IPS-NIHi7 (cell line): ENCODE measurements at regions not wholly inside any gene's neighbourhood (a gene's known extent, or its start where the extent isn't known, plus 50 kb on each side); places are given as distances from the start of the nearest gene placed in this dataset.

ENCODE experiments used
- DNase-seq: peaks from one replicate; pipeline ENCODE4 v3.0.0; 2012; ENCODE audit warnings: mixed read lengths; ENCODE audit errors: extremely low spot score

- no peak for DNase-seq
Measured at GRCh38 chr21:36532769-36533467, 53.0 kb upstream of the CLDN14 start.

DNA sequence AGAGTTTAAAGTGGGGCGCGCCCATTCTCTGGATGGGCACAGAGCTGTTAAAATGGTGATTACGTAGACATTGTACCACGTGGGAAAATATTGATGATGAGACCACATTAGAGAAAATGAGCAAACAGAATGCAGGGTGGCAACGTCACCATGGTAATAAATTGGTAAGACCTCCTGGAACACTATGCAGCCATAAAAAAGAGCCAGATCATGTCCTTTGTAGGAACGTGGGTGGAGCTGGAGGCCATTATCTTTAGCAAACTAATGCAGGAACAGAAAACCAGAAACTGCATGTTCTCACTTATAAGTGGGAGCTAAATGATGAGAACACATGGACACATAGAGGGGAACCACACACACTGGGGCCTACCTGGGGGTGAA lies 53.5 kb upstream of the CLDN14 start:
- no peak for DNase-seq

GRCh38 chr21:36534656-36535055 lies 54.7 kb upstream of the CLDN14 start:
- no peak for DNase-seq

DNA sequence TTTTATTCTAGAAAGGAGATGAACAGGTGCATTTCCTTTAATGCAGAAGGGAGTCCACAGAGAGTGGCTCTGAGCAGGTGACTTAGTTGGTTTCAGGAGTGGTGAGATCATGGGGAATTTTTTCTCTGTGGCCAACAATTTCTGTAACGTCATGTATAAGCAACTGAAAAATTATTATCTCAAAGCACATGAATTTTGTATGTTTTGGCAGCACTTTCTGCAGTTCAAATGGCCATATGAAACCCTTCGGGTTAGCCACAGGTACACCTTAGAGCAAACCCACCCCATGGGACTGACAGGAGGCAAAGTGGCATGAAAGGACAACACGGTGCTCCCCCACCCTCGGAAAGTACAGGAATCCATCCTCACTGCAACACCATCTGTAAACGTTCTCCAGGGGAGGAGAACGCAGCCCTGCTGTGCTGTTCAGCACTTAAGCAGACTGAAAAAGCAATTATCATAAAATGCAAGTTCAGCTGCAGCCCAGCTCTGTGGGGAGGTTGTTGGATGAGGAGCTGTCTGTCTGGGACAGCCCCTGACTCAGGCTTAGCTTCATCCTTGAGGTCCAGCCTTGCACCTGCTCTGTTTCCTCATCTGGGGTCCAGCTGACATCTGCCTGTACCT lies 55.8 kb upstream of the CLDN14 start:
- no peak for DNase-seq

DNA sequence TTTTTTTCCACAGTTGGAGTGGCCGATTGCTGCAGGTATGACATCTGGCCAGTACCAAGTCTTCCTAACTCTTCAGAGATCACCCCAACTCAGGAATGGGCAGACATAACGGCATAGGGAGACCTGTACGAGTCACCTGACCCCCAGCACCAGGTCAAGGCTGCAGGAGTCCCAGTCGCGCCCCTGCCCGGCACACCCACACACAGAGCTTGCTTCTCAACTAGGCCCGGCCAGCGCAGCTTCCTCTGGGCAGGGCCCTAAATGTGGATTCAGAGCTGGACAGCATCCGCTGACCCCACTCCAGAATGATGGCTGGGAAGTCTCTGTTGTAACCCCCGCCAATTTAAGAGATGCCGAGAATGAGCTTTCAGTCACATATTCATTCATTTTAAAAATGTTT lies 58.8 kb upstream of the CLDN14 start:
- no peak for DNase-seq

- DNase-seq, result no peak
Measured at GRCh38 chr21:36539434-36540150, 59.7 kb upstream of the CLDN14 start.

DNA sequence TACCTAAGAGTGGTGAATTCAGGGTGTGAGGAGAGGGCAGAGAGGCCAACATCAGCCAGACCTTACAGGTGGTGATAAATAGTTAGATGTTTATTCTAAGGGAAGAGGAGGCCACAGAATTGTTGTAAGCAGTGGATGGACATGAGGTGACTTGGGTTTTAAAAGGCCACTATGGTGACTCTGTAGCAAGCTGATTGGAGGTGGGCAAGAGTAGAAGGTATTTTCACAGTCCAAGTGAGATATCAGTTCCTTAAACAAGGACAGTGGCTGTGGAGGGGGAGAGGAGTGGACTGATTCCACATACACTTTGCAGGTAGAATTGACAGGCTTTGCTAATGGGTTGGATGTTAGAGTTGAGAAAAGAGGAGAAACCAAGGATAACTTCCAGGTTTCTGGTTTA lies 60.8 kb upstream of the CLDN14 start:
- no peak for DNase-seq

DNA sequence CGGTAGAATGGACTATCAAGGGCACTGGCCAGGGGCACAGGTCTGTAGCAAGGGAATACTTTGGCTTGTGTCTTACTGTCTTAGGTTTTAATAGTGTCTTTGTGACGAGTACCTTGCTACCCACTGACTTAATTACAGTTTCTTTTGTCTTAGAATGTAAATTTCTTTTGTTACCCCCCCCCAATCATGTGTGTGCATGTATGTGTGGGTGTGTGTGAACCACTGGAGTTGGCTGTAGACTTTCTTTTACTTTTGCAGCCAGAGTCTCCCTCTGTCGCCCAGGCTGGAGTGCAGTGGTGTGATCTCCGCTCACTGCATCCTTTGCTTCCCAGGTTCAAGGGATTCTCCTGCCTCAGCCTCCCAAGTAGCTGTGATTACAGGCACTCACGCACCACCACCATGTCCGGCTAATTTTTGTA lies 61.8 kb upstream of the CLDN14 start:
- no peak for DNase-seq

- DNase-seq, result peak; percentile 75
Measured at GRCh38 chr21:36542312-36543101, 62.6 kb upstream of the CLDN14 start.

DNA sequence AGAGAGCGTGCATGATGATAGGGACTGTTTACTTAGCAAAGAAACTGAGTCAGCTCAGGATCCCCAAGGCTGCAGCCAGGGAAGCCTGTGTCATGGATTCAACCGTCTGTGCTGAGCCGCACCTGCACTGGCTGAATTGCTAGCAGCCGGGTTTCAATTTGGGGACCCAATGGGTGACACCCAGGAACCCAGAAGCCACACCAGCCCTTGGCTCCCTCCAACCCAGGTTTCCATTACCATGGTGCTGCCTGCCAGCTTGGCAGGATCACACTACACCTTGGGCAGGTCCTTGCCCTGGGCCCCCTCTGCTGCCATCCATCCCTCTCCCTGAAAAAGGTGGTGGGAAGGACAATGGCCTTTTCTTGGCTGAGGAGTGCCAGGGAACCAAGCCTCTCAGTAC lies 64.0 kb upstream of the CLDN14 start:
- DNase-seq, result no peak

DNA sequence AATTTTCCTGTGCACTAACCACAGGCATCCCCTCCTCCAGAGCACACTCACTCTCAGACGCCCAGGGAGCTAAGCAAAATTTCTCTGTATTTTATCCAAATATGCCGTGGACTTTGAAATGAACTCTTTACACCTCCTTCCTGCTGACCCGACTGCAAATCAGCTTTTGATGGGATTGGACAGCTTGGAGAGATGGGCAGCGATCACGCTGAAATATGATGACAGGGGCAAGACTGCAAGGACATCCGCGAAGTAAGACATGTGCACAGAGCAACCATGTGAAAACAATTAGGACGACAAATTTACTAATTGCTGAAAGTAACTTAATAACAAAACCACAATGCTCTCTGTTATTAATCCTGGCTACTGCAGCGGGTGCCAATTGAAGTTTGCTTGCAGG lies 64.6 kb upstream of the CLDN14 start:
- no peak for DNase-seq

GRCh38 chr21:36545776-36546511 lies 66.0 kb upstream of the CLDN14 start:
- DNase-seq, result no peak

GRCh38 chr21:36547464-36547863 lies 67.5 kb upstream of the CLDN14 start:
- DNase-seq, result no peak

- DNase-seq, result no peak
Measured at GRCh38 chr21:36548866-36549265, 68.9 kb upstream of the CLDN14 start.

DNA sequence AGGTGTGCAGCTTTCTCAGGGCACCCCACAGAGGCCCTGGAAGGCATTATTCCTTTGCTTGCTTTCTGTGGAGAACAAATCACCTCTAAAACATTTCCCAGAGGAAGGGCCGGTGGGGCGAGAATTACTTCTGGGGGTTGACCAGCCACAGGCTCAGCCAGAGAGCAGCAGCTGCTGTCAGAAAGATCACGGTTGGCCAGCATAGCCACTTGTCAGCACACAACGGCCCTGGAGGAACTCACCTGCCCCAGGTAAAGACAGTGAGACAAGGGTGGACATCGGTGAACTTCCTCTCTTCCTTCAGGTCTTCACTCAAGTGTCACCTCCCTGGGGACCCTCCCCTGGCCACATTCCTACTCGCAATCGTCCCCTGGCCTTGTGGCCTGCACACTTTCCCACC lies 69.5 kb upstream of the CLDN14 start:
- no peak for DNase-seq

- no peak for DNase-seq
Measured at GRCh38 chr21:36550761-36551160, 70.8 kb upstream of the CLDN14 start.

DNA sequence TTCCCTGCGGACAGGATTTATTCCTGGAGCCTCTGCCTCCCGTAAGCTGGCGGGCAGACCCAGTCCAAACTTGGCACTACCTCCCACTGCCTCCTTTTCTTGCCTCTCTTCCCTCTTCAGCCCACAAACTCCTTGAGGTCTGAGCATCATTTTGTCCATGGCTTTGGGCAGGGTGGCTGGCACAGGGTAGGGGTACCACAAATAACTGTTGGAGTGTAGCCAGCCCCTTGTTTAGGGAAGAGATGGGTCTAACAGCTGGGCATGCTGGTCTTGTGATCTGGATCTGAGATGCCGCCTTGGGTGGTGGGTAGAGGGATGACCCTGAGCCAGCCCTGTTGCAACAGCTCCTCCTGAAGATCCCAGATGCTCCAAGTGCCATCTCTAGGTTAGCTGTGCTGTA lies 71.4 kb upstream of the CLDN14 start:
- no peak for DNase-seq

DNA sequence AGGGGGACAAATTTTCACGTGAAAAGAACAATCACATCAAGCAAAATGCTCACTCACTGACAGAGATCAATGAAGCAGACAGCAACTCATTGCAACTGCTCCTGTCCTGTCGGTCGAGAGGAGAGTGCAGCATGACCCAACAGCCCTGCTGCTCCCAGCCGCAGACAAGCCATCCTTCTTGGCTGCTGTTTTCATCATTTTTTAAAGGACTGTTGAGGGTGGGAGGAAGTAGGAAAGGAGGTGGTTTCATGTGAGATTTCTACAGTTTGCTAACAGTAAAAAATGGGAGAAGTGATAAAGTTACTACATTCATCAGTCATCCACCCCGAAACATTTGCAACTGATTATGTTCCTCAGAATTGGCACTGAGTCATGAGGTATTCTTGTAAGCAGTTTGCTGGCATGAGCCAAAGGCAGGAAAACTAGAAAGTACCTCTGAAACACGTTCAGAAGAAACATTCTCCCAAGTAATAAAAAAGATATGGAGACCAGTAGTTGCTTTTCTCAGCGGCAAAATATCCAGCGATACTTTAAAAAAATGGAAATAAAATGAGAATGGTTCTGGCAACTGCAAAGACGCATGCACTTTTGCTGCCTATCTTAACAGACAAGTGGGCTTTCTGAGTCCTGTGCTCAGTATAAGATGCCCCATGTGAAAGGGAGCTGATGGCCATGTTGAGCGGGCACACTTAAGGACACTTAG lies 72.0 kb upstream of the CLDN14 start:
- no peak for DNase-seq

DNA sequence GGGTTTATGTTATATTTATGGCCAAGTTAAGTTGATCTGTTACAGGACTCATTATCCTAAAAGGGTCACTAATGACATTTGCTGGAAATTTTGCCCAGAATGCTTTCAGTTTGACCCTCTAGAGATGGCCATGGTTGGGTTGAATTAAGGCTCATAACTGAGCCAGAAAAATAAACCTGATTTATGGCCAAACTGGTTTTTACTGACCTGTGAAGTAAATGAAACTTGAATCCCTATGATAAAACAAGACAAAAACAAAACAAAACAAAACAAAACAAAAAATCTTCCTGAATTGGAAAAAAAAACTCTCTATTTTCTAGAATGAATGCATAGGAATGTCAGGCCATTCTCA lies 72.5 kb upstream of the CLDN14 start:
- no peak for DNase-seq

- DNase-seq, result no peak
Measured at GRCh38 chr21:36553406-36553805, 73.5 kb upstream of the CLDN14 start.
